ENCODE measurements at regions not wholly inside any gene's neighbourhood (a gene's known extent, or its start where the extent isn't known, plus 50 kb on each side); places are given as distances from the start of the nearest gene placed in this dataset.

- no peak for DNase-seq (ENCODE audit: low read depth)
Measured at GRCh38 chr18:10320791-10321190, 133.6 kb upstream of the APCDD1 start.

GRCh38 chr18:10321576-10321975 lies 132.9 kb upstream of the APCDD1 start:
- no peak for TF ChIP-seq CTCF (IDR thresholded peaks at IDR 0.05; ENCODE audit: insufficient read depth, low read length, severe bottlenecking)
- DNase-seq (ENCODE audit: low read depth), result no peak
- no peaks in the 10 kb centered on the region for H3K36me3 ChIP-seq (ENCODE audit: control insufficient read depth, insufficient read depth, low read length)
- no peak overlapping the region for H3K4me3 ChIP-seq (ENCODE audit: low read depth, low read length)
- no peak for FAIRE-seq
- no peaks in the 10 kb centered on the region for H3K27me3 ChIP-seq (ENCODE audit: control insufficient read depth, insufficient read depth, low read length)

More at GRCh38 chr18:10320791-10321190, 133.6 kb upstream of the APCDD1 start:
- Histone ChIP-seq H3K27me3 (ENCODE audit: control insufficient read depth, insufficient read depth, low read length) (no peaks in the 10 kb centered on the region), H3K36me3 (ENCODE audit: control insufficient read depth, insufficient read depth, low read length) (no peaks in the 10 kb centered on the region), H3K4me3 (ENCODE audit: low read depth, low read length) (no peak overlapping the region)
- TF ChIP-seq CTCF (IDR thresholded peaks at IDR 0.05; ENCODE audit: insufficient read depth, low read length, severe bottlenecking), result no peak
- FAIRE-seq, result no peak

- TF ChIP-seq CTCF (IDR thresholded peaks at IDR 0.05; ENCODE audit: insufficient read depth, low read length, severe bottlenecking), result no peak
- no peak for FAIRE-seq
- no peak for DNase-seq (ENCODE audit: low read depth)
- Histone ChIP-seq H3K4me3 (ENCODE audit: low read depth, low read length) (no peak overlapping the region), H3K27me3 (ENCODE audit: control insufficient read depth, insufficient read depth, low read length) (no peaks in the 10 kb centered on the region), H3K36me3 (ENCODE audit: control insufficient read depth, insufficient read depth, low read length) (no peaks in the 10 kb centered on the region)
Measured at GRCh38 chr18:10322004-10322403, 132.4 kb upstream of the APCDD1 start.

- Histone ChIP-seq H3K27me3 (ENCODE audit: control insufficient read depth, insufficient read depth, low read length) (no peaks in the 10 kb centered on the region), H3K36me3 (ENCODE audit: control insufficient read depth, insufficient read depth, low read length) (no peaks in the 10 kb centered on the region), H3K4me3 (ENCODE audit: low read depth, low read length) (no peak overlapping the region)
- peak; percentile 13 for DNase-seq (ENCODE audit: low read depth)
- no peak for TF ChIP-seq CTCF (IDR thresholded peaks at IDR 0.05; ENCODE audit: insufficient read depth, low read length, severe bottlenecking)
- FAIRE-seq, result no peak
Measured at GRCh38 chr18:10322435-10322834, 132.0 kb upstream of the APCDD1 start.

- Histone ChIP-seq H3K4me3 (ENCODE audit: low read depth, low read length) (no peak overlapping the region), H3K36me3 (ENCODE audit: control insufficient read depth, insufficient read depth, low read length) (no peaks in the 10 kb centered on the region), H3K27me3 (ENCODE audit: control insufficient read depth, insufficient read depth, low read length) (no peaks in the 10 kb centered on the region)
- peak; percentile 32 for DNase-seq (ENCODE audit: low read depth)
- FAIRE-seq, result no peak
- no peak for TF ChIP-seq CTCF (IDR thresholded peaks at IDR 0.05; ENCODE audit: insufficient read depth, low read length, severe bottlenecking)
Measured at GRCh38 chr18:10329101-10329500, 125.3 kb upstream of the APCDD1 start.

GRCh38 chr18:10330428-10330827 lies 124.0 kb upstream of the APCDD1 start:
- no peak for FAIRE-seq
- TF ChIP-seq CTCF (IDR thresholded peaks at IDR 0.05; ENCODE audit: insufficient read depth, low read length, severe bottlenecking), result no peak

More at GRCh38 chr18:10330428-10330827, 124.0 kb upstream of the APCDD1 start:
- Histone ChIP-seq H3K36me3 (ENCODE audit: control insufficient read depth, insufficient read depth, low read length) (no peaks in the 10 kb centered on the region), H3K4me3 (ENCODE audit: low read depth, low read length) (no peak overlapping the region), H3K27me3 (ENCODE audit: control insufficient read depth, insufficient read depth, low read length) (no peaks in the 10 kb centered on the region)
- no peak for DNase-seq (ENCODE audit: low read depth)

Data from bronchial epithelial cell (primary cell).